ENCODE measurements at regions not wholly inside any gene's neighbourhood (a gene's known extent, or its start where the extent isn't known, plus 50 kb on each side); places are given as distances from the start of the nearest gene placed in this dataset.

- DNase-seq (ENCODE audit: low read depth, low spot score), result no peak
Observed at GRCh38 chr12:91361864-91362263, 179.2 kb upstream of the DCN start.

GRCh38 chr12:91357381-91357780 is 174.8 kb upstream of the DCN start:
- no peak for DNase-seq (ENCODE audit: low read depth, low spot score)

GRCh38 chr12:91356405-91356804 is 173.8 kb upstream of the DCN start:
- no peak for DNase-seq (ENCODE audit: low read depth, low spot score)

GRCh38 chr12:91355150-91356006 is 172.8 kb upstream of the DCN start:
- DNase-seq (ENCODE audit: low read depth, low spot score), result peak; percentile 70

- no peak for DNase-seq (ENCODE audit: low read depth, low spot score)
Observed at GRCh38 chr12:91353266-91353665, 170.6 kb upstream of the DCN start.

GRCh38 chr12:91349476-91349875 is 166.9 kb upstream of the DCN start:
- DNase-seq (ENCODE audit: low read depth, low spot score), result no peak

GRCh38 chr12:91347481-91348214 is 165.0 kb upstream of the DCN start:
- DNase-seq (ENCODE audit: low read depth, low spot score), result no peak

GRCh38 chr12:91346827-91347226 is 164.2 kb upstream of the DCN start:
- DNase-seq (ENCODE audit: low read depth, low spot score), result no peak

- no peak for DNase-seq (ENCODE audit: low read depth, low spot score)
Observed at GRCh38 chr12:91344408-91344807, 161.8 kb upstream of the DCN start.

- DNase-seq (ENCODE audit: low read depth, low spot score), result no peak
Observed at GRCh38 chr12:91343010-91343409, 160.4 kb upstream of the DCN start.

- no peak for DNase-seq (ENCODE audit: low read depth, low spot score)
Observed at GRCh38 chr12:91339106-91339505, 156.5 kb upstream of the DCN start.

GRCh38 chr12:91335699-91336098 is 153.1 kb upstream of the DCN start:
- DNase-seq (ENCODE audit: low read depth, low spot score), result no peak

- no peak for DNase-seq (ENCODE audit: low read depth, low spot score)
Observed at GRCh38 chr12:91333966-91334365, 151.3 kb upstream of the DCN start.

GRCh38 chr12:91332302-91332701 is 149.7 kb upstream of the DCN start:
- no peak for DNase-seq (ENCODE audit: low read depth, low spot score)

GRCh38 chr12:91331371-91331770 is 148.8 kb upstream of the DCN start:
- DNase-seq (ENCODE audit: low read depth, low spot score), result no peak

GRCh38 chr12:91328451-91328850 is 145.8 kb upstream of the DCN start:
- no peak for DNase-seq (ENCODE audit: low read depth, low spot score)

GRCh38 chr12:91327889-91328288 is 145.3 kb upstream of the DCN start:
- no peak for DNase-seq (ENCODE audit: low read depth, low spot score)

- DNase-seq (ENCODE audit: low read depth, low spot score), result no peak
Observed at GRCh38 chr12:91327131-91327530, 144.5 kb upstream of the DCN start.

- peak; percentile 42 for DNase-seq (ENCODE audit: low read depth, low spot score)
Observed at GRCh38 chr12:91326058-91327027, 143.7 kb upstream of the DCN start.

GRCh38 chr12:91320999-91321398 is 138.4 kb upstream of the DCN start:
- no peak for DNase-seq (ENCODE audit: low read depth, low spot score)

GRCh38 chr12:91319071-91319760 is 136.6 kb upstream of the DCN start:
- no peak for DNase-seq (ENCODE audit: low read depth, low spot score)
